ENCODE measurements at regions not wholly inside any gene's neighbourhood (a gene's known extent, or its start where the extent isn't known, plus 50 kb on each side); places are given as distances from the start of the nearest gene placed in this dataset.
"Not testable (repeated sequence)": the region's sequence is repeated elsewhere in the genome, so short reads cannot be mapped to it uniquely, and the experiment has no call there.

GRCh38 chr7:113494797-113495566, 376.6 kb upstream of the SMIM30 start:
- not testable (repeated sequence) for H3K4me3 ChIP-seq (ENCODE audit: low read depth in 1 of 2, low read length in 2 of 2); H3K9ac ChIP-seq (ENCODE audit: low read depth, low read length); DNase-seq; H2AFZ ChIP-seq (ENCODE audit: low read depth, low read length); H3K27me3 ChIP-seq (ENCODE audit: insufficient read depth, low read length, poor library complexity); H3K4me1 ChIP-seq (ENCODE audit: insufficient read depth, low read length); H3K9me3 ChIP-seq (ENCODE audit: insufficient read depth, low read length, severe bottlenecking); H3K4me2 ChIP-seq (ENCODE audit: insufficient read depth, low read length); H4K20me1 ChIP-seq (ENCODE audit: insufficient read depth, low read length); ATAC-seq (ENCODE audit: insufficient read depth, low read depth); H3K79me2 ChIP-seq (ENCODE audit: insufficient read depth, low read length); H3K27ac ChIP-seq (ENCODE audit: low read length); H3K36me3 ChIP-seq (ENCODE audit: insufficient read depth, low read length)

DNA sequence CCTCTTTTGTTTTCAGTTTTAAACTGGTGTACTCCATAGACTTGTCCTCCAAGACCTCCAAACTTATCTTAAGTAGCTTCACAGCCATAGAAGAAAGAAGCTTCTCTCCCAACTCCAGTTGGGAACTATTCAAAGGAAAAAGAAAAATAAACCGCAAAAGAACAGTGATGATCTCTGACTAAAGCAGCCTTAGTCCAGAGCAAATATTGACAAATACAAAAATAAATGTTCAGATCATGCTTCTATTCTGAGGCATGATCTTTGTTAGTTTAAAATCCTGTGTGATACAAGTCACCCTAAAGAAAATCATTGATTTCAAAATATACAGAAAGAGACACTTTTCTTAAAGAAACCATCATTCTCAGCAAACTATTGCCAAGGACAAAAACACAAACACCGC, 373.0 kb upstream of the SMIM30 start:
- Histone ChIP-seq H3K9me3 (ENCODE audit: insufficient read depth, low read length, severe bottlenecking) (no peaks in the 10 kb centered on the region), H2AFZ (ENCODE audit: low read depth, low read length) (no peak overlapping the region), H3K4me3 (ENCODE audit: low read depth in 1 of 2, low read length in 2 of 2) (no peak overlapping the region), H3K27me3 (ENCODE audit: insufficient read depth, low read length, poor library complexity) (no peaks in the 10 kb centered on the region), H3K27ac (ENCODE audit: low read length) (no peak overlapping the region), H3K4me2 (ENCODE audit: insufficient read depth, low read length) (no peak overlapping the region), H3K4me1 (ENCODE audit: insufficient read depth, low read length) (no peaks in the 10 kb centered on the region), H3K79me2 (ENCODE audit: insufficient read depth, low read length) (no peaks in the 10 kb centered on the region), H3K9ac (ENCODE audit: low read depth, low read length) (no peak overlapping the region), H3K36me3 (ENCODE audit: insufficient read depth, low read length) (no peaks in the 10 kb centered on the region), H4K20me1 (ENCODE audit: insufficient read depth, low read length) (no peaks in the 10 kb centered on the region)
- no peak for ATAC-seq (ENCODE audit: insufficient read depth, low read depth)
- TF ChIP-seq CTCF (IDR thresholded peaks at IDR 0.05; ENCODE audit: borderline replicate concordance, extremely low read depth, low read length, poor library complexity, severe bottlenecking) (no peak), EZH2 (IDR thresholded peaks at IDR 0.05; ENCODE audit: borderline replicate concordance, low read depth, low read length, severe bottlenecking) (no peak)
- DNase-seq = no peak

GRCh38 chr7:113487925-113488731, 369.8 kb upstream of the SMIM30 start:
- Histone ChIP-seq H3K9ac (ENCODE audit: low read depth, low read length) (no peak overlapping the region), H3K36me3 (ENCODE audit: insufficient read depth, low read length) (no peaks in the 10 kb centered on the region), H3K4me1 (ENCODE audit: insufficient read depth, low read length) (no peaks in the 10 kb centered on the region), H2AFZ (ENCODE audit: low read depth, low read length) (no peak overlapping the region), H3K9me3 (ENCODE audit: insufficient read depth, low read length, severe bottlenecking) (no peaks in the 10 kb centered on the region), H3K4me2 (ENCODE audit: insufficient read depth, low read length) (no peak overlapping the region), H4K20me1 (ENCODE audit: insufficient read depth, low read length) (no peaks in the 10 kb centered on the region), H3K4me3 (ENCODE audit: low read depth in 1 of 2, low read length in 2 of 2) (no peak overlapping the region), H3K27me3 (ENCODE audit: insufficient read depth, low read length, poor library complexity) (no peaks in the 10 kb centered on the region), H3K79me2 (ENCODE audit: insufficient read depth, low read length) (no peaks in the 10 kb centered on the region), H3K27ac (ENCODE audit: low read length) (no peak overlapping the region)
- TF ChIP-seq CTCF (IDR thresholded peaks at IDR 0.05; ENCODE audit: borderline replicate concordance, extremely low read depth, low read length, poor library complexity, severe bottlenecking) (no peak), EZH2 (IDR thresholded peaks at IDR 0.05; ENCODE audit: borderline replicate concordance, low read depth, low read length, severe bottlenecking) (no peak)
- no peak for DNase-seq
- no peak for ATAC-seq (ENCODE audit: insufficient read depth, low read depth)

GRCh38 chr7:113486548-113486947, 368.2 kb upstream of the SMIM30 start:
- H3K79me2 ChIP-seq (ENCODE audit: insufficient read depth, low read length) = no peaks in the 10 kb centered on the region
- no peak for ATAC-seq (ENCODE audit: insufficient read depth, low read depth)
- no peak overlapping the region for H3K9ac ChIP-seq (ENCODE audit: low read depth, low read length)
- H4K20me1 ChIP-seq (ENCODE audit: insufficient read depth, low read length) = no peaks in the 10 kb centered on the region
- H3K4me2 ChIP-seq (ENCODE audit: insufficient read depth, low read length) = no peak overlapping the region
- no peaks in the 10 kb centered on the region for H3K27me3 ChIP-seq (ENCODE audit: insufficient read depth, low read length, poor library complexity)
- H3K4me3 ChIP-seq (ENCODE audit: low read depth in 1 of 2, low read length in 2 of 2) = no peak overlapping the region
- TF ChIP-seq EZH2 (IDR thresholded peaks at IDR 0.05; ENCODE audit: borderline replicate concordance, low read depth, low read length, severe bottlenecking) (no peak), CTCF (IDR thresholded peaks at IDR 0.05; ENCODE audit: borderline replicate concordance, extremely low read depth, low read length, poor library complexity, severe bottlenecking) (no peak)
- DNase-seq = no peak
- H3K9me3 ChIP-seq (ENCODE audit: insufficient read depth, low read length, severe bottlenecking) = no peaks in the 10 kb centered on the region
- no peaks in the 10 kb centered on the region for H3K4me1 ChIP-seq (ENCODE audit: insufficient read depth, low read length)
- H3K36me3 ChIP-seq (ENCODE audit: insufficient read depth, low read length) = no peaks in the 10 kb centered on the region
- H3K27ac ChIP-seq (ENCODE audit: low read length) = no peak overlapping the region
- no peak overlapping the region for H2AFZ ChIP-seq (ENCODE audit: low read depth, low read length)

Measured in DND-41 (cell line).